Right atrium auricular region (tissue), 2 donors: ENCODE measurements at regions not wholly inside any gene's neighbourhood (a gene's known extent, or its start where the extent isn't known, plus 50 kb on each side); places are given as distances from the start of the nearest gene placed in this dataset.

Source experiments
- DNase-seq: peaks from one replicate; pipeline ENCODE4 v3.0.0-alpha.2; 2019; ENCODE audit warnings: low spot score
- H3K27ac ChIP-seq, 2 donors: fragments of 200-600 bp; sonication (generic); 1 replicate in 1 of 2; 2 replicates in 1 of 2; pipeline ENCODE4 v1.5.1; 2016 to 2019
- H3K27me3 ChIP-seq, 2 donors: fragments of 200-600 bp; sonication (generic); one replicate each; pipeline versions ENCODE4 v1.5.1 to v1.6.0; 2017 to 2019
- H3K36me3 ChIP-seq: fragments of 200-600 bp; sonication (generic); one replicate; pipeline ENCODE4 v1.5.1; 2016
- H3K4me1 ChIP-seq, 2 donors: fragments of 200-600 bp; sonication (generic); one replicate each; pipeline versions ENCODE4 v1.5.1 to v1.6.0; 2017 to 2019
- H3K4me3 ChIP-seq, 2 donors: fragments of 200-600 bp; sonication (generic); 1 replicate in 1 of 2; 2 replicates in 1 of 2; pipeline ENCODE4 v1.5.1; 2017 to 2019; ENCODE audit warnings: mild to moderate bottlenecking in 1 of 2, moderate library complexity in 1 of 2
- H3K9me3 ChIP-seq, 2 donors: fragments of 200-600 bp; sonication (generic); one replicate each; pipeline ENCODE4 v1.5.1; 2019
- TF ChIP-seq, protein P1 (sequence below), 2 donors: fragments of 200-600 bp; sonication (generic); IDR thresholded peaks; one replicate each; pipeline ENCODE4 v1.5.1; 2019; ENCODE audit warnings: antibody characterized with exemption in 2 of 2

- H3K4me3 ChIP-seq, result no peak overlapping the region
- DNase-seq, result no peak
- H3K36me3 ChIP-seq, result no peaks in the 10 kb centered on the region
- TF ChIP-seq, protein P1, sequence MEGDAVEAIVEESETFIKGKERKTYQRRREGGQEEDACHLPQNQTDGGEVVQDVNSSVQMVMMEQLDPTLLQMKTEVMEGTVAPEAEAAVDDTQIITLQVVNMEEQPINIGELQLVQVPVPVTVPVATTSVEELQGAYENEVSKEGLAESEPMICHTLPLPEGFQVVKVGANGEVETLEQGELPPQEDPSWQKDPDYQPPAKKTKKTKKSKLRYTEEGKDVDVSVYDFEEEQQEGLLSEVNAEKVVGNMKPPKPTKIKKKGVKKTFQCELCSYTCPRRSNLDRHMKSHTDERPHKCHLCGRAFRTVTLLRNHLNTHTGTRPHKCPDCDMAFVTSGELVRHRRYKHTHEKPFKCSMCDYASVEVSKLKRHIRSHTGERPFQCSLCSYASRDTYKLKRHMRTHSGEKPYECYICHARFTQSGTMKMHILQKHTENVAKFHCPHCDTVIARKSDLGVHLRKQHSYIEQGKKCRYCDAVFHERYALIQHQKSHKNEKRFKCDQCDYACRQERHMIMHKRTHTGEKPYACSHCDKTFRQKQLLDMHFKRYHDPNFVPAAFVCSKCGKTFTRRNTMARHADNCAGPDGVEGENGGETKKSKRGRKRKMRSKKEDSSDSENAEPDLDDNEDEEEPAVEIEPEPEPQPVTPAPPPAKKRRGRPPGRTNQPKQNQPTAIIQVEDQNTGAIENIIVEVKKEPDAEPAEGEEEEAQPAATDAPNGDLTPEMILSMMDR (IDR thresholded peaks at IDR 0.05), result no peak
- H3K9me3 ChIP-seq, result no peaks in the 10 kb centered on the region
- no peaks in the 10 kb centered on the region for H3K27me3 ChIP-seq
- peaks cover 0 to 11% of the 10 kb centered on the region in 2 donors for H3K4me1 ChIP-seq
- H3K27ac ChIP-seq, result no peak overlapping the region
Measured at GRCh38 chr2:48207851-48208250, 106.6 kb upstream of the FOXN2 start.

DNA sequence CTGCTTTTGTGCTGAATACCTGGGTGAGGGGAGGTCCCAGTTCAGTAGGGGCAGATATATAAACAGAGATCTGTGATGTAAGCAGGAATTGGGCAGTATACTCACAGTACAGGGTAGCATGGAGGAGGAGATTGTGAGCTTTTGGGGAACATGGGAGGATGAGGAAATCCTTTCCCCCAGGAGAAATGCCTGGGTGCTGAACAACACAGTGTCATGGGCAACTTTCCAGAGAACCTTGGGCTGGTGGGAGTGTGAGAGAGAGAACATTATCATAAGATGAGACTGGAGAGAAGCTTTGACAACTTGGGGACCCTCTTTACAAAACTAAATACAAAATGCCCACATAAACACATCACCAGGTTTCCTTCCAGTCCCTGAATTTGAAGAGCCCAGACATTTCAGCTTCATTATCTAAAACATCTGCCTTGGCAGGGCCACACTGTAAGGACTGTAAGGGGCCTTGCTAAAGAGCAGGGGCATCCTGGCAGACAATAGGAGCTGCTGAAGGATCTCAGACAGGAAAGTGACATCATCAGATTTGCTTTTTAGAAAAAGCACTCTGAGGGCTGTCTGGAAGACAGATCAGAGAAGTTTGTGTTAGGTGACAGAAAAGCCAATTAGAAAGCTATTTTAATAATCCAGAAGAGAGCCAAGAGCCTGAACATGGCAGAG lies 105.1 kb upstream of the FOXN2 start:
- no peaks in the 10 kb centered on the region for H3K36me3 ChIP-seq
- no peaks in the 10 kb centered on the region for H3K9me3 ChIP-seq
- TF ChIP-seq, protein P1 (IDR thresholded peaks at IDR 0.05), result no peak
- no peaks in the 10 kb centered on the region for H3K27me3 ChIP-seq
- H3K4me3 ChIP-seq, result no peak overlapping the region
- no peak for DNase-seq
- H3K4me1 ChIP-seq, result peaks cover 0 to 11% of the 10 kb centered on the region in 2 donors
- no peak overlapping the region for H3K27ac ChIP-seq

- DNase-seq, result no peak
- no peaks in the 10 kb centered on the region for H3K27me3 ChIP-seq
- TF ChIP-seq, protein P1 (IDR thresholded peaks at IDR 0.05), result no peak
- no peaks in the 10 kb centered on the region for H3K36me3 ChIP-seq
- H3K9me3 ChIP-seq, result no peaks in the 10 kb centered on the region
- no peak overlapping the region for H3K27ac ChIP-seq
- no peak overlapping the region for H3K4me3 ChIP-seq
- H3K4me1 ChIP-seq, result peaks cover 0 to 11% of the 10 kb centered on the region in 2 donors
Measured at GRCh38 chr2:48210189-48210588, 104.3 kb upstream of the FOXN2 start.

GRCh38 chr2:48213646-48214045 lies 100.8 kb upstream of the FOXN2 start:
- TF ChIP-seq, protein P1 (IDR thresholded peaks at IDR 0.05), result no peak
- Histone ChIP-seq H3K36me3 (no peaks in the 10 kb centered on the region), H3K4me1 (peaks cover 0 to 10% of the 10 kb centered on the region in 2 donors), H3K27me3 (no peaks in the 10 kb centered on the region), H3K9me3 (no peaks in the 10 kb centered on the region), H3K4me3 (no peak overlapping the region), H3K27ac (no peak overlapping the region)
- DNase-seq, result no peak

DNA sequence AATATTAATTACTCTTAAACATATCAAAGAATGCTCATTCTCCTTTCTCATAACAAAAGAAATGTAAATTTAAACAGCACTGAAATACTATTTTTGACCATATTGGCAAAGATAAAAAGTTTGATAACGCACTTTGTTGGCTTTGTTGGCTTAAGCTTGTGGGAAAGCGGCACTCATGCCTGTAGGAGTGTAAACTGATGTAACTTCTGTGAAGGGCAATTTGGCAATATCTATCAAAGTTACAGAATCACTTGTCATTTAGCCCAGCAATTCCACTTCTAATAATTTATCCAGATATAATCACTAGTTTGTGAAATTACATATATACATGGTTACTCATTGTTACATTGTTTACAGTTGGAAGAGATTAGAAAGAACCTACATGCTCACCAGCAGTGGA lies 96.3 kb upstream of the FOXN2 start:
- no peaks in the 10 kb centered on the region for H3K27me3 ChIP-seq
- no peak overlapping the region for H3K27ac ChIP-seq
- H3K36me3 ChIP-seq, result no peaks in the 10 kb centered on the region
- TF ChIP-seq, protein P1 (IDR thresholded peaks at IDR 0.05), result no peak
- H3K9me3 ChIP-seq, result no peaks in the 10 kb centered on the region
- DNase-seq, result no peak
- H3K4me1 ChIP-seq, result no peaks in the 10 kb centered on the region
- H3K4me3 ChIP-seq, result no peak overlapping the region

DNA sequence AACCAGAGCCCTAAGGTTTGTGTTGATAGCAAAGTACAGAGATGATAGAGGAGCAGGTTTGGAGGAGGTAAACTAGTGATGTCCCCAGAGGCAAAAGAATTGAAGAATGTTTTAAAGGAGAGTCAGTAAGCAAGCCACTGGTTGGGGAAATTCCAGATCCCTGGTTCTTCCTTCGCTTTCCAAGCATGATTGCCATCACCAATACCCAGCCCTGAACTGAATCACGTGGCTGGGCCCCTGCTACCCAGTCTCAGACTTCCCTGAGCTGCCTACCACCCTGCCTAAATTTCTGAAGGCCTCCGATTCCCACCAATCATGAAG lies 95.3 kb upstream of the FOXN2 start:
- DNase-seq, result no peak
- Histone ChIP-seq H3K4me3 (no peak overlapping the region), H3K36me3 (no peaks in the 10 kb centered on the region), H3K27ac (no peak overlapping the region), H3K4me1 (no peaks in the 10 kb centered on the region), H3K27me3 (no peaks in the 10 kb centered on the region), H3K9me3 (no peaks in the 10 kb centered on the region)
- TF ChIP-seq, protein P1 (IDR thresholded peaks at IDR 0.05), result no peak
